ENCODE measurements at regions not wholly inside any gene's neighbourhood (a gene's known extent, or its start where the extent isn't known, plus 50 kb on each side); places are given as distances from the start of the nearest gene placed in this dataset.

DNA sequence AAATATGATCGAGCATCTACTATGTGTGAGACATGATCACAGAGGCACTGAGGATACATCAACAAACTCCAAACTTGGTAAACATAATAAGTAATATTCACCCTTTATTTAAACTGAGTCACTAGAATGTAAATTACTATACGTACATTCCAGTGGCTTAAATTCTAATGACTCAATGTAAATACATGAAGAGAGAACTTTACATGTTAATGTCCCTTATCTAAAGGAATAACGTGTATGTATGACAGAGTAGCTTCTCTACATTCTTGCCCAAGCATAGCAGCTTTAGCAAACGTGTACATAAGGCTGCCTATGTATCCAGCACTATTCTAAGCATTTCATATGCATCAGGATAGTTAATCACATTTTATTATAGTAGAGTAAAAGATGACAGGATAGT, 111.8 kb upstream of the CYYR1 start:
- no peak overlapping the region for H4K8ac ChIP-seq (ENCODE audit: extremely low read depth, insufficient read depth, low read length)
- H2BK120ac ChIP-seq (replicated peaks; ENCODE audit: low read depth, low read length) = no peak overlapping the region
- FAIRE-seq (no peak), DNase-seq (ENCODE audit: low read depth in 1 of 2, low spot score in 2 of 2) (no peak)
- no peaks in the 10 kb centered on the region for H3K79me1 ChIP-seq (ENCODE audit: low read depth, low read length)
- H3K23me2 ChIP-seq (ENCODE audit: low read depth, low read length) = no peaks in the 10 kb centered on the region
- H4K20me1 ChIP-seq (replicated peaks in 1 of 2; ENCODE audit: control insufficient read depth in 1 of 2, insufficient read depth in 2 of 2, low read length in 2 of 2) = no peaks in the 10 kb centered on the region
- CTCF ChIA-PET (ENCODE audit: partially characterized antibody) = no interaction called here
- H3K4ac ChIP-seq (replicated peaks; ENCODE audit: insufficient read length, low read depth, low read length) = no peak overlapping the region
- no peak overlapping the region for H2BK5ac ChIP-seq (ENCODE audit: low read depth, low read length)
- no peak overlapping the region for H3K23ac ChIP-seq (ENCODE audit: insufficient read length)
- no peak overlapping the region for H3K14ac ChIP-seq (ENCODE audit: insufficient read length)
- H3K18ac ChIP-seq (ENCODE audit: extremely low read depth, low read length) = no peak overlapping the region
- no peak overlapping the region for H2BK12ac ChIP-seq (ENCODE audit: low read depth, low read length)
- H3K4me1 ChIP-seq (replicated peaks in 1 of 4; ENCODE audit: control insufficient read depth in 3 of 4, insufficient read depth in 4 of 4, low read length in 3 of 4) = no peaks in the 10 kb centered on the region
- no peak overlapping the region for H2BK15ac ChIP-seq (ENCODE audit: low read length)
- no peak overlapping the region for H2AFZ ChIP-seq (ENCODE audit: low read length)
- no peaks in the 10 kb centered on the region for H3K36me3 ChIP-seq (ENCODE audit: control insufficient read depth in 2 of 4, insufficient read depth in 4 of 4, low read length in 3 of 4)
- no peak overlapping the region for H3K9ac ChIP-seq (replicated peaks in 1 of 4; ENCODE audit: extremely low read depth in 1 of 4, low read depth in 3 of 4, low read length in 3 of 4)
- no peak overlapping the region for H3K56ac ChIP-seq (replicated peaks; ENCODE audit: insufficient read length, low read depth, low read length)
- H3K4me2 ChIP-seq (ENCODE audit: insufficient read depth in 1 of 2, low read depth in 2 of 2, low read length in 2 of 2) = no peak overlapping the region
- H2BK20ac ChIP-seq (ENCODE audit: low read length) = no peak overlapping the region
- H4K91ac ChIP-seq (replicated peaks; ENCODE audit: insufficient read length, low read length) = no peak overlapping the region
- no peak overlapping the region for H3K4me3 ChIP-seq (ENCODE audit: extremely low read depth in 1 of 4, insufficient read depth in 2 of 4, low read depth in 3 of 4, low read length in 4 of 4)
- H4K5ac ChIP-seq (ENCODE audit: insufficient read length, low read depth, low read length) = no peak overlapping the region
- H3K27me3 ChIP-seq (replicated peaks in 1 of 4; ENCODE audit: control insufficient read depth in 3 of 4, extremely low read depth in 1 of 4, insufficient read depth in 3 of 4, low read length in 3 of 4) = no peaks in the 10 kb centered on the region
- no peaks in the 10 kb centered on the region for H3K9me3 ChIP-seq (ENCODE audit: insufficient read depth in 2 of 2, low read depth in 1 of 2, low read length in 1 of 2)
- no peaks in the 10 kb centered on the region for H3K79me2 ChIP-seq (ENCODE audit: control insufficient read depth in 1 of 2, insufficient read depth in 2 of 2, low read length in 2 of 2)
- WGBS, 2 experiments (ENCODE audit: extremely low coverage in 1 of 2, insufficient coverage in 1 of 2, insufficient read length in 1 of 2, insufficient replicate concordance in 2 of 2, low coverage in 1 of 2, low lambda C conversion rate in 2 of 2, missing lambda C conversion rate in 1 of 2) = 78% methylated on average over 4 of the region's 4 CpGs; no CpG with 5 or more reads in 1 of the 2 experiments
- no peak overlapping the region for H2AK5ac ChIP-seq (ENCODE audit: low read depth, low read length)
- POLR2A ChIA-PET (ENCODE audit: partially characterized antibody) = no interaction called here
- H3K27ac ChIP-seq (ENCODE audit: low read depth, low read length) = no peak overlapping the region
- TF ChIP-seq CTBP2 (IDR thresholded peaks at IDR 0.05; ENCODE audit: borderline replicate concordance, insufficient read depth, insufficient read length, low read length) (no peak), JUN (IDR thresholded peaks at IDR 0.05; ENCODE audit: low read depth, low read length) (no peak), RAD21 (IDR thresholded peaks at IDR 0.05 in 1 of 2, conservative IDR thresholded peaks at IDR 0.05 in 1 of 2; ENCODE audit: low read depth in 2 of 2, low read length in 2 of 2) (no peak), GABPA (IDR thresholded peaks at IDR 0.05; ENCODE audit: borderline replicate concordance, insufficient read depth, low read length) (no peak), MAX (IDR thresholded peaks at IDR 0.05) (no peak), EZH2 (IDR thresholded peaks at IDR 0.05; ENCODE audit: low read depth, low read length, severe bottlenecking) (no peak)

All from H1 (cell line).